Vagina (tissue), 2 donors: ENCODE measurements at regions not wholly inside any gene's neighbourhood (a gene's known extent, or its start where the extent isn't known, plus 50 kb on each side); places are given as distances from the start of the nearest gene placed in this dataset.

Experiments used
- CTCF ChIP-seq, 3 experiments: fragments of 450-650 bp in 2 of 3; fragments of 200-600 bp in 1 of 3; sonication (generic) in 1 of 3; IDR thresholded peaks; one replicate each; pipeline ENCODE4 v1.5.1; 2017 to 2019; ENCODE audit warnings: antibody characterized with exemption in 3 of 3, mild to moderate bottlenecking in 2 of 3, moderate library complexity in 2 of 3
- POLR2A ChIP-seq, 2 donors: fragments of 450-650 bp; IDR thresholded peaks; one replicate each; pipeline ENCODE4 v1.6.1; 2017; ENCODE audit warnings: antibody characterized with exemption in 2 of 2, mild to moderate bottlenecking in 2 of 2, moderate library complexity in 2 of 2
- POLR2AphosphoS5 ChIP-seq, 2 donors: sonication (generic); formaldehyde crosslinking; IDR thresholded peaks; one replicate each; pipeline ENCODE4 v1.9.0; 2017; ENCODE audit warnings: antibody characterized with exemption in 2 of 2, mild to moderate bottlenecking in 2 of 2, low read depth in 1 of 2; ENCODE audit not compliant: insufficient read depth in 1 of 2

GRCh38 chr2:129191530-129191929 lies 787.9 kb upstream of the RAB6C start:
- TF ChIP-seq CTCF (IDR thresholded peaks at IDR 0.05) = no peak
- no peak for TF ChIP-seq POLR2A (IDR thresholded peaks at IDR 0.05)
- no peak for TF ChIP-seq POLR2AphosphoS5 (IDR thresholded peaks at IDR 0.05; ENCODE audit: insufficient read depth in 1 of 2, low read depth in 1 of 2)
